ENCODE measurements at regions not wholly inside any gene's neighbourhood (a gene's known extent, or its start where the extent isn't known, plus 50 kb on each side); places are given as distances from the start of the nearest gene placed in this dataset.
"Not testable (repeated sequence)": the region's sequence is repeated elsewhere in the genome, so short reads cannot be mapped to it uniquely, and the experiment has no call there.

- no peak for DNase-seq
Measured at GRCh38 chr3:178203165-178203564, 333.1 kb upstream of the KCNMB2 start.

DNA sequence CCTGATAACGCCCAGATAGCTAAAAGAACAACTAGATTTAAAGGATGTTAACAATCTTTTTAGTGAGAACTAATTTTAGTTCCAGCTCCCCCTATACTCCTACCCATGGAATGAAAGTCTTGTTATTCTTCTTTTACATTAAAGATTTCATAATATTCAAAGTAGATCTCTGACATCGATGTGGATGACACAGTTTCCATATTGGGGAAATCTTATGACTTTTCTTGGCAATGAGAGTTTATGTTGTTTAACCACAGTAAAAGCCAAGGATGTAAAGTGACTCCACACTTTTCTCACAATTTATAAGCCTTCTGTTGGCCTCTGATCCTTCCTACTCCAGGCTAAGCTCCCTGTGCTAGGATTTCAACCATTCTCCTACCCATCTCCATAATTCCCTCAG, 332.6 kb upstream of the KCNMB2 start:
- no peak for DNase-seq

DNA sequence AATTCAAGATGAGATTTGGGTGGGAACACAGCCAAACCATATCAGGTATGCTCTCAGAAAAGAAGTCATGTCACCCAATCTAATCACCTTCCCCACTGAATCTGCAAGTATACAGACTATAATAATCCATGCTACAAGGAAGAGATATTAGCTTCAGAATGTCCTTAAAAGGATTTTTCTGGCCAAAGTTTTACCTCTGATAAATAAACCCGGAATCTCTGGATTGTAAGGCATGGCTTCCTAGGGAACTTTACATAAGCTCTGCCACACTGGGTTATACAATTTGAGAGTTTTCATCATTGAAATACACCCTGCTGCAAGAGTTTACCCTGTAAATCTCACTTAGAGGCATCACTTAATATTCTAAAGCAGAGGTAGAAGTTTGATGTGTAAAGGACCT, 330.5 kb upstream of the KCNMB2 start:
- DNase-seq: no peak

DNA sequence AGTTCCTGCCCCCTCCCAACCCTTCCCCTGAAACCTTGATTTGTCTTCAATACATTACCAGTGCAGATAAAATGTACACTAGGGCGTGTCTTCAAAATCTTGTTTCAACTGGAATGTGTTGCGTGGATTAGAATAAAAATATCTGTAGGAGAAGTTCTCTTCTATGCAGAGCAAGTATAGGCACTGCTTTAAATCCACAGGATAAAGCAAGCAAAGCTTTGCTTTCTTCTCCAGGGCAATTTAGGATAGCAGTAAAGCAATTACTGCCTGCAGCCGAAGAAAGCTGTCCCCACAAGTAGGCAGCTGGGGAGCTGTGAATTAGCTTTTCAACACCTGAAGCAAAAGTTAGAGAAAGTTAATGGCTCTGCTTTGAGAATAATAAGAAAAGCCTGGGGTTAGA, 329.7 kb upstream of the KCNMB2 start:
- no peak for DNase-seq

GRCh38 chr3:178207161-178207560, 329.1 kb upstream of the KCNMB2 start:
- DNase-seq: not testable (repeated sequence)

DNA sequence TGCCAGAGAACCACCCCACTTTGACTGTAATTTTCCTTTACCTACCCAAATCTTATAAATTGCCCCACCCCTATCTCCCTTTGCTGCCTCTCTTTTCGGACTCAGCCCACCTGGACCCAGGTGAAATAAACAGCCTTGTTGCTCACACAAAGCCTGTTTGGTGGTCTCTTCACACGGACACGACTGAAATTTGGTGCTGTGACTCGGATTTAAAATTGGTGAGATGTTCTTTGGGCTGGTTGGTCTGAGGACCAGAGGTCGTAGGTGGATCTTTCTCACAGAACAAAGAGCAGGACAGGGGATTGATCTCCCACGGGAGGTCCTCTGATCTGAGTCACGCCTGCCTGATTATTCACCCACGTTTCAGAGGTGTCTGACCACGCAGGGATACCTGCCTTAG, 328.6 kb upstream of the KCNMB2 start:
- not testable (repeated sequence) for DNase-seq

DNA sequence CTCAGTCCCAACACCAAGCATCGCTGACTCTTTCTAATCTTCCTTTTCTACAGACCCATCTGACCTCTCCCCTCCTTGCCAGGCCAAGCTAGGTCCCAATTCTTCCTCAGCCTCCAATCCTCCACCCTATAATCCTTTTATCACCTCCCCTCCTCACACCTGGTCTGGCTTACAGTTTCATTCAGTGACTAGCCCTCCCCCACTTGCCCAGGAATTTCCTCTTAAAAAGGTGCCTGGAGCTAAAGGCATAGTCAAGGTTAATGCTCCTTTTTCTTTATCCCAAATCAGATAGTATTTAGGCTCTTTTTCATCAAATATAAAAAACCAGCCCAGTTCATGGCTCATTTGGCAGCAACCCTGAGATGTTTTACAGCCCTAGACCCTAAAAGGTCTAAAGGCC, 327.1 kb upstream of the KCNMB2 start:
- DNase-seq: not testable (repeated sequence)

- not testable (repeated sequence) for DNase-seq
Measured at GRCh38 chr3:178209618-178210017, 326.6 kb upstream of the KCNMB2 start.

DNA sequence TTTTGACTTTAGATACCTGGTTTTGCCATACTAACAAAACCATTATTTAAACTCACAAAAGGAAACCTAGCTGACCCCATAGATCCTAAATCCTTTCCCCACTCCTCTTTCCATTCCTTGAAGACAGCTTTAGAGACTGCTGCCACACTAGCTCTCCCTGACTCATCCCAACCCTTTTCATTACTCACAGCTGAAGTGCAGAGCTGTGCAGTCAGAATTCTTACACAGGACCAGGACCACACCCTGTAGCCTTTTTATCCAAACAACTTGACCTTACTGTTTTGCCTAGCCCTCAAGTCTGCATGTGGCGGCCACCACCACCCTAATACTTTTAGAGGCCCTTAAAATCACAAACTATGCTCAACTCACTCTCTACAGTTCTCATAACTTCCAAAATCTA, 325.1 kb upstream of the KCNMB2 start:
- DNase-seq: not testable (repeated sequence)

DNA sequence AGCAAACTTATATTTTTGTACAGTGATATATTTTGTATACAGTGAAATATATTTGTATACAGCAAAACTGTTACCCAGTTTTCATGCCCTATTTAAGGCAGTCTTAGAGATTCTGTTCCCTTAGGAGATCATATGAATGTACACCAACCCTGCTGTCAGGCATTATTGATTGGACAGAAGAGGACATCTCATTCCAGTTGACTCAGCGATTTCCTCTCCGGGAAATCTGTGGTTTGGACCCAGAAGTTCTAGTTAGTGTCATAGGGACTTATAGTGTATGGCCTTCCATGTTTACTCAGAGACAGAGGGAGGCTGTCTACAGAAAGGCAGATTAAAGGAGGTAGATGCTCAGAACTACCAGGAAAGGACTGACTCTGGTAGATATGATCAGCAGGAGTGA, 318.8 kb upstream of the KCNMB2 start:
- no peak for DNase-seq

DNA sequence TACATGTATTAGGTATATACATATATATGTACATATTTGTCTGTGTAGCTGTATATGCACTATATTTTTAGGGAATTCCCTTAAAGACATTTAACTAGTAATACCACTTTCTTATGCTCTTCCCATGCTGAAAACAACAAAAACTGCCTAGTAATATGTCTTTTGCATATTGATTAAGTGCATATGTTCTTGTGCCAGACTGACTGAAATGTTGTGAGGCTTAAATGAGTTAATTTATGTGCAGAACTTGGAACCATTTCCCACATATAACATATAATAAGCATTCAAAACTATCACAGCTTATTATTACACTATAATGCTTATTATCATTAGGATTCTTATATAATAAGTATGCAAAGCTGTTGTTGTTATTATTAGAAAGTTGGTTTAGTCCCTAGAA, 318.0 kb upstream of the KCNMB2 start:
- DNase-seq: no peak

GRCh38 chr3:178219661-178220060, 316.6 kb upstream of the KCNMB2 start:
- DNase-seq: not testable (repeated sequence)

GRCh38 chr3:178223876-178224275, 312.4 kb upstream of the KCNMB2 start:
- no peak for DNase-seq

GRCh38 chr3:178226094-178226493, 310.1 kb upstream of the KCNMB2 start:
- DNase-seq: no peak

GRCh38 chr3:178231645-178232044, 304.6 kb upstream of the KCNMB2 start:
- no peak for DNase-seq

GRCh38 chr3:178233371-178234071, 302.7 kb upstream of the KCNMB2 start:
- no peak for DNase-seq

- no peak for DNase-seq
Measured at GRCh38 chr3:178236555-178237277, 299.5 kb upstream of the KCNMB2 start.

DNA sequence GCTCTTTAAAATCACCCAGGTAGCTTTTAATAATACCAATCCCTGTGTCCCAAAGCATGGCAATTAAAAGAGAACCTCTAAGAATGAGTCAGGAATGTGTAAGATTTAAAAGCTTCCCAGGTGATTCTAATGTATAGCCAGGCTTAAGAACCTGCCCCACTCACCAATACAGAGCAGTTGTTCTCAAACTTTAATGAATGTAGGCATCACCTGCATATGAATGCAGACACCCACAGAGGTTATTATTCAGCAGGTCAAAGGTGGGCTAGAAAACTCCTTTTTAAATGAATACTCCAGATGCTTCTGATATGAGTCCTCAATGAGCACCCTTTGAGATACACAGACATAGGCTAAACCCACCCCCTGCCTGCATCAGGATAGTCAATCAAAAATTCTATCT, 298.1 kb upstream of the KCNMB2 start:
- DNase-seq: no peak

DNA sequence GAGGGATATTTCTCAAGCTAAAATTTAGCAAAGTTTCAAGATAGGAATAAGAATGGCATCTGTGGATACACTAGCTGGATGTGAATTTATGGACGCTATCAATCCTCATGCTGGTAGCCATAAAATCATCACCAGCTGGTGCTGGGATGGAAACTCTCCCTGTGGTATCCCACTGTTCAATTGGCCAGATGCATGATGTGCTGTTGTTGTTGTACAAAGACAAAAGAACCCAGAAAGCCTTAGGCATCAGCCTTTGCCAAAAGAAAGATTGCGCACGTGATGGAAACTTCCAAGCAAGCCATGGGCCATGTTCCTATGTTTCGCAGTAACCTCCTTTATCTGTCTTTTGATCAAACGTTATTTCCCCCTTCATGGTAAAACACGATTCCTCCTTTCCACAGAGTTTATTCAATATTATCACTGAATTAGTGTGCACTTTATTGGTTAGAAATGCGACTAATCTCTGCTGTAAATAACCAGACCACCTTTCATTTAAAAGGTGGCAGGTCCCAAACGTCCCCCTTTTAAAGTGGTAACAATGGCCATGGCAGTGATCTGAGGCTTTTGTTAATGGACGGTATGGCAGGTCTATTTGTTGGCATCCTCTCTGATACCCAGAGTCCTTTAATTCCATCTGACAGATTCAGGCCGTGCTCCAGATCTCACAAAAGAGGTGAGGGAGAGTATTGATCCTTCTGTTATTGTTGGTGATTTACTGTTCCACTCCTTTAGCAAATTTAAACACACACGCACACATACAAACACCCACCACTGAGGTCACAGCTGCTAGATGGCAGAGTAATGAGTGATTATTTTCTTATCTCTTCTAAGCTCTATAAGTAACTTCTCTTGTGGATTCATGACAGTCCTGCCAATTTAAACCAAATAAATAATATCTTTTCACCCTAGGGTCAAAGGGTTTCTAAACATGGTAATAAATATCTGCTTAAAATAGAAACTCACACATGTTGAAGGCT, 291.2 kb upstream of the KCNMB2 start:
- no peak for DNase-seq

DNA sequence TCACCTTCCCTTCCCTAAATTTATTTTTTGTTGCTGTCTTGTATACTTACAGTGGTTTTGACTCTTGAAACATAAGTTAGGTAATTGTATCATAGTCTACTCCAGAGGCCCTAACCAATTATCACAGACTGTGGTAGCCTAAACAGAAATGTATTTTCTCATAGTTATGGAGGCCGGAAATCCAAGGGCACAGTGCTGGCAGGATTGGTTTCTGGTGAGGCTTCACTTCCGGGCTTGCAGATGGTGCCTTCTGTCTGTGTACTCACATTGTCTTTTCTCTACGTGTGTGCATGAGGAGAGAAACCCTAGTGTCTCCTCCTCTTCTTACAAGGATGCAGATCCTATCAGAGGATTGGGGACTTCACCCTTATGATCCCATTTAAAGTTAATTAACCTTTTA, 290.2 kb upstream of the KCNMB2 start:
- no peak for DNase-seq

- no peak for DNase-seq
Measured at GRCh38 chr3:178255315-178255714, 280.9 kb upstream of the KCNMB2 start.

- DNase-seq: no peak
Measured at GRCh38 chr3:178257491-178257890, 278.7 kb upstream of the KCNMB2 start.

GRCh38 chr3:178258121-178258520, 278.1 kb upstream of the KCNMB2 start:
- no peak for DNase-seq
